ENCODE measurements at regions not wholly inside any gene's neighbourhood (a gene's known extent, or its start where the extent isn't known, plus 50 kb on each side); places are given as distances from the start of the nearest gene placed in this dataset.

- intact Hi-C loops (cut with DNase I): no loop called here
- Histone ChIP-seq H3K27me3 (no peaks in the 10 kb centered on the region), H3K36me3 (no peaks in the 10 kb centered on the region), H3K4me3 (no peak overlapping the region), H3K27ac (no peak overlapping the region), H3K9me3 (no peaks in the 10 kb centered on the region), H3K4me1 (no peaks in the 10 kb centered on the region)
- DNase-seq (ENCODE audit: extremely low spot score in 2 of 2): peak in 1 of 2 donors; percentile 62
- TF ChIP-seq CTCF (IDR thresholded peaks at IDR 0.05) (no peak), POLR2A (IDR thresholded peaks at IDR 0.05) (no peak), POLR2AphosphoS5 (IDR thresholded peaks at IDR 0.05; ENCODE audit: insufficient read depth in 1 of 2, low read depth in 1 of 2) (no peak)
Measured at GRCh38 chr11:116607027-116607426, 165.8 kb downstream of the BUD13 start.

GRCh38 chr11:116605543-116606459 lies 167.0 kb downstream of the BUD13 start:
- no peaks in the 10 kb centered on the region for H3K4me1 ChIP-seq
- no peak overlapping the region for H3K4me3 ChIP-seq
- intact Hi-C loops (cut with DNase I): no loop called here
- TF ChIP-seq CTCF (IDR thresholded peaks at IDR 0.05) (no peak), POLR2A (IDR thresholded peaks at IDR 0.05) (no peak), POLR2AphosphoS5 (IDR thresholded peaks at IDR 0.05; ENCODE audit: insufficient read depth in 1 of 2, low read depth in 1 of 2) (no peak)
- H3K27ac ChIP-seq: no peak overlapping the region
- H3K27me3 ChIP-seq: no peaks in the 10 kb centered on the region
- no peaks in the 10 kb centered on the region for H3K36me3 ChIP-seq
- no peaks in the 10 kb centered on the region for H3K9me3 ChIP-seq
- no peak for DNase-seq (ENCODE audit: extremely low spot score in 2 of 2)

GRCh38 chr11:116603728-116604323 lies 169.0 kb downstream of the BUD13 start:
- intact Hi-C loops (cut with DNase I): no loop called here
- peak in 1 of 2 donors; percentile 89 for DNase-seq (ENCODE audit: extremely low spot score in 2 of 2)
- Histone ChIP-seq H3K9me3 (no peaks in the 10 kb centered on the region), H3K4me3 (no peak overlapping the region), H3K36me3 (no peaks in the 10 kb centered on the region), H3K27me3 (no peaks in the 10 kb centered on the region), H3K4me1 (no peaks in the 10 kb centered on the region), H3K27ac (no peak overlapping the region)
- no peak for TF ChIP-seq POLR2AphosphoS5 (IDR thresholded peaks at IDR 0.05; ENCODE audit: insufficient read depth in 1 of 2, low read depth in 1 of 2)
- no peak for TF ChIP-seq POLR2A (IDR thresholded peaks at IDR 0.05)
- no peak for TF ChIP-seq CTCF (IDR thresholded peaks at IDR 0.05)

- H3K36me3 ChIP-seq: no peaks in the 10 kb centered on the region
- H3K4me1 ChIP-seq: no peaks in the 10 kb centered on the region
- no peaks in the 10 kb centered on the region for H3K27me3 ChIP-seq
- DNase-seq (ENCODE audit: extremely low spot score in 2 of 2): no peak
- no peak overlapping the region for H3K4me3 ChIP-seq
- no peak overlapping the region for H3K27ac ChIP-seq
- intact Hi-C loops (cut with DNase I): no loop called here
- no peaks in the 10 kb centered on the region for H3K9me3 ChIP-seq
- TF ChIP-seq CTCF (IDR thresholded peaks at IDR 0.05): no peak
- no peak for TF ChIP-seq POLR2A (IDR thresholded peaks at IDR 0.05)
- TF ChIP-seq POLR2AphosphoS5 (IDR thresholded peaks at IDR 0.05; ENCODE audit: insufficient read depth in 1 of 2, low read depth in 1 of 2): no peak
Measured at GRCh38 chr11:116602637-116602942, 170.2 kb downstream of the BUD13 start.
